HuH-7 (cell line): ENCODE measurements at regions not wholly inside any gene's neighbourhood (a gene's known extent, or its start where the extent isn't known, plus 50 kb on each side); places are given as distances from the start of the nearest gene placed in this dataset.
"Not testable (repeated sequence)": the region's sequence is repeated elsewhere in the genome, so short reads cannot be mapped to it uniquely, and the experiment has no call there.

ENCODE experiments used
- DNase-seq: peaks from one replicate; pipeline ENCODE4 v3.0.0; 2011; ENCODE audit warnings: low spot score

GRCh38 chr3:95271395-95271794, 1208.5 kb downstream of the NSUN3 start:
- no peak for DNase-seq

GRCh38 chr3:95272166-95272565, 1209.3 kb downstream of the NSUN3 start:
- no peak for DNase-seq

GRCh38 chr3:95272781-95273180, 1209.9 kb downstream of the NSUN3 start:
- no peak for DNase-seq

- DNase-seq: no peak
Measured at GRCh38 chr3:95277613-95278012, 1214.8 kb downstream of the NSUN3 start.

GRCh38 chr3:95280711-95281352, 1218.0 kb downstream of the NSUN3 start:
- no peak for DNase-seq

GRCh38 chr3:95289295-95289694, 1226.4 kb downstream of the NSUN3 start:
- DNase-seq: no peak

GRCh38 chr3:95297581-95297980, 1234.7 kb downstream of the NSUN3 start:
- DNase-seq: no peak

GRCh38 chr3:95302044-95302443, 1239.2 kb downstream of the NSUN3 start:
- peak; percentile 30 for DNase-seq

GRCh38 chr3:95310560-95310959, 1247.7 kb downstream of the NSUN3 start:
- DNase-seq: no peak

GRCh38 chr3:95311272-95311671, 1248.4 kb downstream of the NSUN3 start:
- no peak for DNase-seq

GRCh38 chr3:95312650-95313049, 1249.8 kb downstream of the NSUN3 start:
- no peak for DNase-seq

- DNase-seq: no peak
Measured at GRCh38 chr3:95319921-95320494, 1257.1 kb downstream of the NSUN3 start.

- no peak for DNase-seq
Measured at GRCh38 chr3:95327478-95327877, 1264.6 kb downstream of the NSUN3 start.

GRCh38 chr3:95333826-95334225, 1271.0 kb downstream of the NSUN3 start:
- no peak for DNase-seq

- no peak for DNase-seq
Measured at GRCh38 chr3:95334461-95334860, 1271.6 kb downstream of the NSUN3 start.

- no peak for DNase-seq
Measured at GRCh38 chr3:95335517-95335916, 1272.7 kb downstream of the NSUN3 start.

- DNase-seq: no peak
Measured at GRCh38 chr3:95338446-95338845, 1275.6 kb downstream of the NSUN3 start.

GRCh38 chr3:95341314-95341713, 1278.5 kb downstream of the NSUN3 start:
- DNase-seq: peak; percentile 26

- no peak for DNase-seq
Measured at GRCh38 chr3:95343228-95343627, 1280.4 kb downstream of the NSUN3 start.

- no peak for DNase-seq
Measured at GRCh38 chr3:95343767-95344166, 1280.9 kb downstream of the NSUN3 start.

GRCh38 chr3:95347936-95348335, 1285.1 kb downstream of the NSUN3 start:
- not testable (repeated sequence) for DNase-seq

- DNase-seq: no peak
Measured at GRCh38 chr3:95348879-95349278, 1286.0 kb downstream of the NSUN3 start.

GRCh38 chr3:95350049-95350448, 1287.2 kb downstream of the NSUN3 start:
- no peak for DNase-seq

- no peak for DNase-seq
Measured at GRCh38 chr3:95351158-95351557, 1288.3 kb downstream of the NSUN3 start.
